Effector memory CD8-positive, alpha-beta T cell (primary cell): ENCODE measurements at regions not wholly inside any gene's neighbourhood (a gene's known extent, or its start where the extent isn't known, plus 50 kb on each side); places are given as distances from the start of the nearest gene placed in this dataset.

Source experiments
- ATAC-seq: fragments of 150-1000 bp; cut with Tn5 transposase; replicated peaks from 2 replicates; pipeline ENCODE4 v1.10.0; 2021; ENCODE audit warnings: mild to moderate bottlenecking, moderate library complexity
- DNase-seq, 3 experiments: peaks; one replicate each; pipeline ENCODE4 v3.0.0; 2021
- H3K27ac Mint-ChIP-seq, 2 donors: one replicate each; pipeline ENCODE4 v1.8.0; 2022; ENCODE audit warnings: mild to moderate bottlenecking in 2 of 2, mixed read lengths in 2 of 2, moderate library complexity in 2 of 2
- H3K27me3 Mint-ChIP-seq, 2 donors: one replicate each; pipeline ENCODE4 v1.8.0; 2022; ENCODE audit warnings: mixed read lengths in 2 of 2
- H3K36me3 Mint-ChIP-seq: one replicate; pipeline ENCODE4 v1.8.0; 2022; ENCODE audit warnings: mild to moderate bottlenecking, moderate library complexity, mixed read lengths; ENCODE audit not compliant: insufficient read depth
- H3K4me1 Mint-ChIP-seq, 2 donors: one replicate each; pipeline ENCODE4 v1.8.0; 2022; ENCODE audit warnings: low read depth in 2 of 2, mixed read lengths in 2 of 2
- H3K4me3 Mint-ChIP-seq, 2 donors: one replicate each; pipeline ENCODE4 v1.8.0; 2022; ENCODE audit warnings: mild to moderate bottlenecking in 2 of 2, mixed read lengths in 2 of 2, moderate library complexity in 2 of 2
- H3K9me3 Mint-ChIP-seq, 2 donors: one replicate each; pipeline ENCODE4 v1.8.0; 2022; ENCODE audit warnings: mixed read lengths in 2 of 2

DNA sequence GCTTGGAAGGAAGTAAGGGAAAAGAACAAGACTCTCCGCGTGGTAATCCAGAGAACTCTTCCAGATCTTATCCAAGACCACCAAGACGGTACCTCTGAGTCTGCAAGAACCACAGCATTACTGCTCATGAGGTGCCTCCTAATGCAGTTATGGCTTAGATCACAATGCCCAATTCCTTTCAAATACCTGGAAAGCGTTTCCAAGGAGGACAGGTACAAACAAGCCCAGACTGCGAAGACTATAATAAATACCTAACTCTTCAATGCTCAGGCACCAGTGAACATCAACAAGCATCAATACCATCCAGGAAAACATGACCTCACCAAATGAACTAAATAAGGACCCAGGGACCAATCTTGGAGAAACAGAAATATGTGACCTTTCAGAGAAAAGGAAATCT is 325.5 kb downstream of the CWC27 start:
- Mint-ChIP-seq H3K27ac (no peak overlapping the region), H3K36me3 (peaks cover 5% of the 10 kb centered on the region), H3K4me1 (no peaks in the 10 kb centered on the region), H3K9me3 (no peaks in the 10 kb centered on the region), H3K4me3 (no peak overlapping the region), H3K27me3 (peaks cover 16 to 18% of the 10 kb centered on the region in 2 donors)
- no peak for DNase-seq
- ATAC-seq: no peak

DNA sequence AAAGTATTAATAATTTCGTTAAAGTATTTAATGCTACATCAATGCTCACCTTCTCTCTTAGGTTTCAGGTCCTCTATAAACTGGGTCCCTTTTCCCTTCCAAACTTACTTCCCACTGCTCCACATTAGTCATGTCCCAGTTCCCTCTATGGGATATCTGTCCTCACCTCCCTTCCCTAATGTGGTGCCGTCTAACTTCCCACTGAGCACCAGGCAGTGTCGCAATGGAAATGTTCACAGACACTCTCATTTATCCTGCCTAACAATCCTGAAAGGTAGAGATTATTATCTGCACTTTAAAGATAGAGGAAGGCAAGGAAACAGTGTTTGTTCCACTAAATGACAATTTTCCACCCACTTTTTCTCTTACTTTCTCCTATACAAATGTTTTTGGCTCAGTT is 329.7 kb downstream of the CWC27 start:
- ATAC-seq (no peak), DNase-seq (no peak)
- H3K27ac Mint-ChIP-seq: no peak overlapping the region
- H3K4me1 Mint-ChIP-seq: peaks cover 8 to 9% of the 10 kb centered on the region in 2 donors
- peaks cover 12% of the 10 kb centered on the region for H3K36me3 Mint-ChIP-seq
- H3K27me3 Mint-ChIP-seq: no peaks in the 10 kb centered on the region
- H3K9me3 Mint-ChIP-seq: no peaks in the 10 kb centered on the region
- no peak overlapping the region for H3K4me3 Mint-ChIP-seq
